PFSK-1 (cell line): ENCODE measurements at regions not wholly inside any gene's neighbourhood (a gene's known extent, or its start where the extent isn't known, plus 50 kb on each side); places are given as distances from the start of the nearest gene placed in this dataset.

Experiments used
- POLR2AphosphoS5 ChIP-seq: IDR thresholded peaks from 2 replicates; pipeline ENCODE4 v1.6.1; 2012; ENCODE audit warnings: low read depth, mild to moderate bottlenecking, control low read depth, low read length, moderate library complexity
- REST ChIP-seq, 2 experiments: IDR thresholded peaks; 2 replicates each; pipeline versions ENCODE4 v1.6.1 to v1.8.0; 2011 to 2012; ENCODE audit warnings: low read depth in 2 of 2, low read length in 2 of 2, control low read depth in 1 of 2, inconsistent platforms in 1 of 2, mild to moderate bottlenecking in 1 of 2, moderate library complexity in 1 of 2; ENCODE audit not compliant: insufficient read depth in 1 of 2
- SIN3A ChIP-seq: IDR thresholded peaks from 2 replicates; pipeline ENCODE4 v1.6.1; 2012; ENCODE audit warnings: mild to moderate bottlenecking, low read length, moderate library complexity, borderline replicate concordance; ENCODE audit not compliant: insufficient read depth

- TF ChIP-seq POLR2AphosphoS5 (no peak), SIN3A (no peak), REST (IDR thresholded peaks at IDR 0.05; ENCODE audit: insufficient read depth in 1 of 2, low read depth in 2 of 2, low read length in 2 of 2) (no peak)
Observed at GRCh38 chr4:147195386-147195785, 249.7 kb upstream of the TTC29 start.
